Muscle of back (tissue), 3 donors: ENCODE measurements at regions not wholly inside any gene's neighbourhood (a gene's known extent, or its start where the extent isn't known, plus 50 kb on each side); places are given as distances from the start of the nearest gene placed in this dataset.
A peak's percentile ranks its signal among the peaks of the same experiment; 100 is the strongest.

Experiments used
- DNase-seq, 3 donors: peaks; one replicate each; pipeline versions ENCODE4 v3.0.0 to v3.0.0-alpha.2; 2013

DNA sequence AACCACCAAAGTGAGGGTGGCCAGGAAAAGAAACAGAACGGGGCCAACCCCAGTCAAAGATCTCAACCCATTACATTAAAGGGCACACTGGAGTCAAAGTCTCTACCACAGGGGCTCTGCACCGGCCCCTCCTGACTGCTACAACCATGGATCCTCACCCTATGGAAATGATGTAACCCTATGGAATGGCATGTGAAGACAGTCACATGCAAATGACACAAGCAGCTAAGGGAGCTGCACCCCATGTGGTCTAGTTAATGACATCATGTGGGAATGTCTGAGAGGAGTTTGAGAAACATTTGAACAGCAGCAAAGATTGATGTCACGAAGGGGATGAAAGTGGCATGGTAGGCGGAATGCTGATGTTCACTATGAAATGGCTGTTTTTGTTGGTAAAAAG lies 298.2 kb upstream of the SLCO3A1 start:
- no peak for DNase-seq

DNA sequence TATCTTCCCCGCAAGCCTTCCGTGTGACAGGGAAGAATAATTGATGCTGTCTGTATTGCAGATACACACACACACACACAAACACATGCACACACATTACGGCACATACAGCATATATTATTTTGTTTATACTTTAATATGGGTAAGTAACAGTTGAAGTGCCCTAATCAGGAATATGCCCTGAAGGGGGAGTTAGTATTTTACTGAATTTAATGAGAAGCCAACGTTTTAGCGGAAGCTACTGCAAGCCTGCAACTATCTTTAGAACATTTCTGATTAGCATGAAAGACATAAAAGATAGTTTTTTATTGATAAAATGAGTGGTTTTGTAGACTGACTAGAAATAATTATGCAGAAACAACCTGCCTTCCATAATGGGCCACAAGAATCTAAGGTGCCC lies 296.6 kb upstream of the SLCO3A1 start:
- DNase-seq: no peak

- DNase-seq: no peak
Measured at GRCh38 chr15:91559066-91559465, 294.4 kb upstream of the SLCO3A1 start.

- peak; percentile 48 to 85 (median 55) for DNase-seq
Measured at GRCh38 chr15:91561371-91562100, 292.0 kb upstream of the SLCO3A1 start.

DNA sequence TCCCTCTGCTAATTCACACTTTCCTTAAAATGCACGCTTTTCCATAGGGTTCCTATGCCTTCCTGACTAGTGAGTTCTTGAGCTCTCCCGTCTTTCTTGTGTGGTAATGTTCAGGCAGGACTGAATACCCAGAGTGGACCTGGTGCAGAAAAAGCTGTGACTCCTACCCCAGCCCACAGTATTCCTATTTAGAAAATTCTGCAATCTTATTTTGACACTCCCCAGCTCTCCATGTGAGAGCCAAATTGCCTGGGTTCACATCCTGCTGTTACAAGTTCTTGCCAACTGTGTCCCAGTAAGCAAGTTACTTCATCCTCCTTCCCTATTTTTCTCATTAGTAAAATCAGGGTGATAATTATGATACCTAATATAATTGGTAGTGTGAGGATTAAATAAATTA lies 290.8 kb upstream of the SLCO3A1 start:
- no peak for DNase-seq

DNA sequence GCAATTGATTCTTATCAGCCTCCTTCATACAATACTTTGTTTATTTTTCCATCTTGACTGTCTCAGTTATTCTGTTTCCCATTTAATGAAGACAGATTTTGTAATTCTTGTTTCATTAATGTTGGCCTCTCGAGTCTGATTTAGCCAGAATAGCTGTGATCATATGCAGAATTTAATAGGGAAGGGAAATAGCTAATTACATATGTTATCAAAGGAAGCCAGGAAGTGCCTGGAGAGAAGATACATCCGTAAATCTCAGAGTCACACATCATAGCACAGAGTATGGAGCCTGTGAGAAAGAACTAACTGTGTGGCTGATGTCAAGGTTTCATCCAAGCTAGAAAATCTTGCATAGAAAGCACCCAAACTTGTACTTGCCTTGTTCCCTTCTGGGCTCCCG lies 288.9 kb upstream of the SLCO3A1 start:
- no peak for DNase-seq

GRCh38 chr15:91566141-91566540 lies 287.4 kb upstream of the SLCO3A1 start:
- no peak for DNase-seq

DNA sequence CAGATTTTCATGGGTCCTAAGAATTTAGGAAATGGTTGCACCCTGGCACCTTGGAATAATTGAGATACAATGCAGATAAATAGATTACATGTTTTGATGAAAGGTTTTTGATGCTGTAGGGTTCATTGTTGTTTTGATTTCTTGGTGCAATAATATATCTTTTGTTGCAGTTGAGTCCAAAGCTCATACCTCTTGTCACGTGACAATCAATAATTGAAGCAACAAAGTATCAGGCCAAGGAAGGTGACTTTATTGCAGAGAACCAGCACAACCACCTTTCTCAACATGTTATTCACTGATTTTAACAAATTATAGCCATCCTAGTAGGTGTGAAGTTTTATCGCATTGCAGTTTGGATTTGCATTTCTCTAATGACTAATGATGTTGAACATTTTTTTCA lies 285.5 kb upstream of the SLCO3A1 start:
- DNase-seq: no peak

DNA sequence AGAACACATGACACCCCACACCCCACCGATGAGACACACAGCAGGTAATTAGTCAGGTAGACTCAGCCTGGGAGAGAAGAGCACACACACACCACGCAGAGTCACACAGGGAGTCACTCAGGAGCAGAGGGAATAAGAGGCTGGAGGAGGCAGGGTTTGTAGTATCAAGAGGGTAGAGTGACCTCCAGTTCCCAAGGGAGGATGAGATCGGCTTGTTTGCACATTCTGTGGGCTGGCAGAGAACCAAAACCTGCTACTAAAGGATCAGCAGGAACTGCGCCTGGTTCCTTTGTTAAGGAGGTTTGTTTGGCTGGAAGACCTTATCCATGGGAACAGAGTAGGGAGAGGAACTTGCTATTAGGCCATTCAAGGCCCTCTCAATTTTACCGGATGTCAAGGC lies 281.4 kb upstream of the SLCO3A1 start:
- peak in 1 of 3 donors; percentile 18 for DNase-seq

- DNase-seq: no peak
Measured at GRCh38 chr15:91576096-91576495, 277.4 kb upstream of the SLCO3A1 start.

GRCh38 chr15:91578511-91578910 lies 275.0 kb upstream of the SLCO3A1 start:
- no peak for DNase-seq

DNA sequence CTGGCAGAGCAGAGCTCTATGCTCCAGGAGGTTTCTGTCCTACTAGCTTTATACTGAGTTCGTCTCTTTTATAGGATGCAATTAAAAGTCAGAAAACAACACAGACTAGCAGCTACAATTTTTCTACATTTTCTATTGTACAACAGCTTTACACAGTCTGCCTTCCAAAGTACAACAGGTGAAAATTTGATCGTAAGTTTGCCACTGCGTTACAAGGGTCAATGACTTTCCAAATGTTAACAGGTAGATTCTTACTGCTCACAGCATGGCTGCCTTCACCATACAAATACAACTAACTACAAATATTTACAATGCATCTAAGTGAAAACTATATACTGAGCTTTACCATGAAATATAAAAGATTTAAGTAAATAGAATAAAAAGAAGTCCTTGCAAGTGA lies 268.6 kb upstream of the SLCO3A1 start:
- no peak for DNase-seq

DNA sequence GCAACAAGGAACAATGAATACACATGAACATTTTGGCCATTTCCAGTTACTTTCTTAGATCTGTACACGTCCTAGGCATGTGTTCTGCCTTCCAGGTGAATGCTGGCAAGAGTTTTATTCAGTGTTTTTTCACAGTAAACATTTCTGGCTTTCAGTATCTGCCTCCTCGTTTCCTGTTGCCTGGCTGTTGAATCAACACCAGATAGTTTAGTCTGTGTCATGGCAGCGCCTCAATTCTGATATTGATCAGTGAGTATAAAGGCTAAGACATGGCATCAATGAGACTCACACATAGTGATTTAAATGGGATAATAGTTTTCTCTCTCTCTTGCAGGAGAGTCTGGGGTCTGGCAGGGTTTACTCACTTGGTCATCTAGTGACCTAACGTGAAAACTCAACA lies 266.9 kb upstream of the SLCO3A1 start:
- no peak for DNase-seq

GRCh38 chr15:91589360-91589759 lies 264.1 kb upstream of the SLCO3A1 start:
- DNase-seq: no peak

GRCh38 chr15:91592567-91592966 lies 260.9 kb upstream of the SLCO3A1 start:
- DNase-seq: no peak

- DNase-seq: peak in 1 of 3 donors; percentile 6
Measured at GRCh38 chr15:91593067-91593466, 260.4 kb upstream of the SLCO3A1 start.

DNA sequence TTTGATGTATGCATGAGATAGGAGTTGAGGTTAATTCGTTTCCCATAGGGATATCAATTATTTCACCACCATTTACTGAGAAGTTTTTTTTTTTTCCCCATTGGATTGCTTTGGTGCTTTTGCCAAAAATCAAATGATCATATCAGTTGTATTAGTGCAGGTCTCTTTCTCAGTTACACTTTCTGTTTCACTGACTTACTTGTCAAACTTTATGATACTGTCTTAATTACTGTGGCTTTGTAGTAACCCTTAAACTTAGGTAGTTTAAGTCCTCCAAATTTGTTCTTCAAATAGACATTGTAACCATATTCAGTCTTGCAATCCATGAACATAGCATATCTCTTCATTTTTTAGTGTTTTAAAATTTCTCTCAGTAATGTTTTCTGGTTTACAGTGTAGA lies 259.9 kb upstream of the SLCO3A1 start:
- no peak for DNase-seq

GRCh38 chr15:91599261-91599660 lies 254.2 kb upstream of the SLCO3A1 start:
- no peak for DNase-seq

DNA sequence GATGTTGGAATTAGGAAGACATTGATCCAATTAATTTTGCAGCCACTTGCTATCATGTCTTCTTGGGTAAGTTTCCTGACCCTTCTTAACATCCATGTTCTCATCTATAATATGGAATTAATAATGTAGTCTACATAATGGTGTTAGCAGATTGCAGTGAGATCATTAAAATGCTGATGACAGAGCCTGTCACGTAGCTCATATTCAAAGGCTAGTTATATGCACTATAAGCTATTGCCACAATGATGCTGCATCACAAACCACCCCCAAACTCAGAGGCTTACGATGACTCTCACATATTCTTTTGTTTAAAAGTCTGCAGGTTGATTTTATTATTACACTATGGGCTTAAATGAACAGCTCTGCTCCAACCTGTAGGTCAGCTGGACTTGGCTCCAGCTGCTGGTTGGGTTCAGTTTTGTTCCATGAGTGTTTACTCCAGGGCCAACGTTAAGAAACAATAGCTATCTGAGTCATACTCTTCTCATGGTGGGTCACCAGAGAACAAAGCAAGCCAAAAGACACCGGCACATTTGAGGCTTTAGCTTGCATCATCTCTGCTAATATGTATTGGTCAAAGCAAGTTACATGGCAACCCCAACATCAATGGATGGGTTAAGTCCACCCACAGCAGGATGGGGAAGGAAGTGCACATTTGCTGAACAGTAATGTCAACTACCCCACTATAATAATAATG lies 250.0 kb upstream of the SLCO3A1 start:
- no peak for DNase-seq

- no peak for DNase-seq
Measured at GRCh38 chr15:91604122-91604521, 249.4 kb upstream of the SLCO3A1 start.

GRCh38 chr15:91605576-91605975 lies 247.9 kb upstream of the SLCO3A1 start:
- no peak for DNase-seq

DNA sequence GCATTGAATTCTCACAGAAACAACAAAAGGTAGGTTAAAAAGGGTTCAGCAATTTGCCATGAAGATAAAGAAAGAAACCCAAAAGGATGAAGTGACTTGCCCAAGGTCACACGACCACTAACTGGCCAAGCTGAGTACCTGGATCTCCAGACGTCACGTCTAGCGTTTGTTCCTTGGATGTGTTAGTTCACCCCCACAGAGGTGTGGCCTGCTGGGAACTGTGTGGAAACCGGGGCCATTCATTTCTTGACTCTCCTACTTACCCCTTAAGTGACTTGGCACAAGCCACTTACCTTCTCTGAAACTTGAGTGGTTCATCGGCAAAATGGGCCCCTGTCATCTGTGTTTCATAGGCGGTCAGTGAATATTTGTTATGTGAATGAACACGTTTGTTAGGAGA lies 244.3 kb upstream of the SLCO3A1 start:
- no peak for DNase-seq

DNA sequence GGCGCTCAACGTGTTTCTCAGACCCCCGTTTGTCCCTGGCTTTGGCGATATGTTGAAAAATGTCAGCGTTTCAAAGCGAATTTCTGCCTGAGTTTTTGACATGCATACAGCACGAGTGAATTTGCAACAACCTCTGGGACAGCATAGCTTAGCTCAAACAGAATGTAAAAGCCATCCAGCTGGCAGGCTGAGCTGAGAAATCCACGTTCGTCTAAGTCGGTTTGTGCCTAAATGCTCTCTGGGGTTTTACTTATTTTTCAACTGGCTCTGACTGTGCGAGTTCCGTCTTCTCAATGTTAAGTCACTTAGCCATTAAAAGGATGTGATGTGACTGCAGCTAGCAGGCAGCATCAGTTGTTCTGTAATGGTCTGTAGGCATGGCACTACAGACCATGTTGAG lies 243.5 kb upstream of the SLCO3A1 start:
- peak; percentile 14 to 74 (median 72) for DNase-seq
